WERI-Rb-1 (cell line): ENCODE measurements at regions not wholly inside any gene's neighbourhood (a gene's known extent, or its start where the extent isn't known, plus 50 kb on each side); places are given as distances from the start of the nearest gene placed in this dataset.

Experiments used
- DNase-seq: peaks from one replicate; pipeline ENCODE4 v3.0.0-alpha.2; 2020
- H3K27ac ChIP-seq: fragments of 250-450 bp; sonication (Bioruptor Pico); 2 replicates; pipeline ENCODE4 v1.5.1; 2020; ENCODE audit warnings: mild to moderate bottlenecking, moderate library complexity
- H3K27me3 ChIP-seq: fragments of 250-450 bp; sonication (Bioruptor Pico); 2 replicates; pipeline ENCODE4 v1.5.1; 2021; ENCODE audit warnings: mild to moderate bottlenecking, low read depth, moderate library complexity; ENCODE audit not compliant: insufficient read depth, severe bottlenecking
- H3K36me3 ChIP-seq: fragments of 250-450 bp; sonication (Bioruptor Pico); 2 replicates; pipeline ENCODE4 v1.5.1; 2020; ENCODE audit warnings: mild to moderate bottlenecking, moderate library complexity
- H3K4me3 ChIP-seq: 2 replicates; pipeline ENCODE4 v1.5.1; 2011; ENCODE audit warnings: low read depth, mild to moderate bottlenecking, control low read depth, low read length
- H3K9me3 ChIP-seq: fragments of 250-450 bp; sonication (Bioruptor Pico); 2 replicates; pipeline ENCODE4 v1.5.1; 2021; ENCODE audit warnings: mild to moderate bottlenecking, moderate library complexity; ENCODE audit not compliant: severe bottlenecking
- CTCF ChIP-seq: IDR thresholded peaks from 2 replicates; pipeline ENCODE4 v1.5.1; 2011; ENCODE audit warnings: low read depth, mild to moderate bottlenecking, control low read depth, inconsistent platforms, low read length

DNA sequence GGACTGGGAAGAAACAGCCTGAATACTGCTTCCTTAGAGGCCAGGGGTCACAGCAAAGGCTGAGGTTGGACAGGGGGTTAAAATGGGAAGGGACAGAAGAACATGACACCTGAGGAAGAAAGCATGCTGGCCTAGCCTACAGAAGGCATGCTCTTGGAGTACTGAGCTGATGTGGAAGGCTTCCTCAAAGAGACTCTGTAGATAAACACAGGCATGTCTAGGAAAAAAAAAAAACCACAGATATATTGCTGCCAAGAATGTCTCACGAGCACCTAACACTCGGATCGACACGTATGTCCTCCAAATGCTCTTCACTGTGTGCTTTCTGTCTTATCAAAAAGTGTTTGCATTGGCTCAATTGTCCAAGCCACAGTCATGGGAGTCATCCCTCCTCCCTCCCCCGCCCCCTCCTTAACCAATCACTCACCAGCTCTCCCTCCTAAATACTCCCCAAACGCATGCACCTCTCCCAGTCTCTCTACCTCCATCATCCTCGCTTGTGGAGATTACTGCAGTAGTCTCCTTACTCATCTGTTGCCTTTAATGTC, 101.1 kb upstream of the LRFN2 start:
- TF ChIP-seq CTCF: no peak
- Histone ChIP-seq H3K4me3 (no peak overlapping the region), H3K27me3 (no peaks in the 10 kb centered on the region), H3K9me3 (peaks cover 6% of the 10 kb centered on the region), H3K36me3 (no peaks in the 10 kb centered on the region), H3K27ac (no peak overlapping the region)
- DNase-seq: no peak

DNA sequence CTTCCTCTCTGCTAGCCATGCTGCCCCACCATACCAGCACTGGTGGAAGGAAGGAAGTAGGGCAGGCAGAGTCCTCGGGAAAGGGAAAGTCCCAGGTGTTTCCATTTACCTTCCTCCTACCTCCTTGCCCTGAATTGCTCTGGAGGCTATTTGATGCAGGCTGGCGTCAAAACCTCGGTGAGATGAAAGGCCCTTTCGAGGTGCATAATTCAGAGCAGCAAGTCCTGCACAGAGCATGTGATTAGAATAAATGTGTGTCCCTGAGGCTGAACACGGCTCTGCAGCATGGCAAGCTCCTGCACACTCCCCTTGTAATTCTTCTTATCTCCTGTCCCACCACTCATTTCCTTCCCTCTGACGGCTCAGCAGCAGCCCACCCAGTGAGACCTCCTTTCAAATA, 98.7 kb upstream of the LRFN2 start:
- no peak for DNase-seq
- H3K4me3 ChIP-seq: no peak overlapping the region
- H3K27ac ChIP-seq: no peak overlapping the region
- H3K9me3 ChIP-seq: peaks cover 6% of the 10 kb centered on the region
- H3K36me3 ChIP-seq: no peaks in the 10 kb centered on the region
- TF ChIP-seq CTCF: no peak
- H3K27me3 ChIP-seq: no peaks in the 10 kb centered on the region

GRCh38 chr6:40681622-40682021, 94.5 kb upstream of the LRFN2 start:
- Histone ChIP-seq H3K36me3 (no peaks in the 10 kb centered on the region), H3K4me3 (no peak overlapping the region), H3K27me3 (no peaks in the 10 kb centered on the region), H3K27ac (no peak overlapping the region), H3K9me3 (peaks cover 20% of the 10 kb centered on the region)
- DNase-seq: no peak
- no peak for TF ChIP-seq CTCF

DNA sequence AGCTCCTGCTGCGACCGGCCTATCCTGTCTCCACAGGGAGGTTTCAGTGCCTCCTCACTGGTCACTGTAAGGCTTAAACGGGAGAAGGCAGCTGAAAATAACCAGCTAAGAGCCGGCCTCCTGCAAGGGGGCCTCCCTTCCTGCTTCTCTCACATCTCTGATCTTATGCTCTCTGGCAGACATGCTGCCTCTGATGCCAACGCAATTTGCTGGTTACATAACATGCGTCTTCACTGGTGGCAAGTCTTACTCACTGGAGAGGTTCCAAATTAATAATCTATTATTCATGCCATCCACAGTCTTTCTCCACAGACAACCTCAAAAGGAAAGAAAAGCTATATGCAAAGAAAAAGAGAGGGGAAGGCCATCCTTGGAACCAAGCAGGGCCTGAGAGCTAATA, 91.8 kb upstream of the LRFN2 start:
- Histone ChIP-seq H3K4me3 (no peak overlapping the region), H3K27me3 (no peaks in the 10 kb centered on the region), H3K27ac (no peak overlapping the region), H3K9me3 (peaks cover 14% of the 10 kb centered on the region), H3K36me3 (no peaks in the 10 kb centered on the region)
- DNase-seq: no peak
- TF ChIP-seq CTCF: no peak

GRCh38 chr6:40674170-40674569, 87.0 kb upstream of the LRFN2 start:
- DNase-seq: no peak
- no peak overlapping the region for H3K4me3 ChIP-seq
- H3K36me3 ChIP-seq: no peaks in the 10 kb centered on the region
- no peak overlapping the region for H3K27ac ChIP-seq
- peaks cover 20% of the 10 kb centered on the region for H3K9me3 ChIP-seq
- no peaks in the 10 kb centered on the region for H3K27me3 ChIP-seq
- no peak for TF ChIP-seq CTCF

DNA sequence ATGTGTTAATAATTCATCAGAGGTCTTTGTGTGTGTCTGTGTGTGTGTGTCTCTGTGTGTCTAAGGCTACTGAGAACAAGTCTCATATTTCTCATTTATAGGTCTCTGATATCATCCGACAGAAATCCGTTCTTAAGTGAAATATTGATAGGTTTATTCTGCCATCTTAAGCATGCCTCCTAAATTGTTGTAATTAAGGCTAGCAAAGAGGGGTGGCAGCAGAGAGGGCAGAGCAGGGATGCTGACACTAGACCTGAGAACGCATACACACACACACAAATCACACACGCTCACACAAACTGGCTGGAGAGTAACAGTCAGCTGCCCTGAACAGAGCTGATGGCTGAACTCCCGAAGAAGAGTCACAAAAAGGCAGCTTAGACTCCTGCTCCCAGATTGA, 84.9 kb upstream of the LRFN2 start:
- DNase-seq: peak; percentile 65
- no peak overlapping the region for H3K27ac ChIP-seq
- no peaks in the 10 kb centered on the region for H3K36me3 ChIP-seq
- peak; percentile 83 for TF ChIP-seq CTCF
- H3K27me3 ChIP-seq: no peaks in the 10 kb centered on the region
- H3K9me3 ChIP-seq: peaks cover 7% of the 10 kb centered on the region
- H3K4me3 ChIP-seq: no peak overlapping the region
